Naive thymus-derived CD4-positive, alpha-beta T cell (primary cell): ENCODE measurements at regions not wholly inside any gene's neighbourhood (a gene's known extent, or its start where the extent isn't known, plus 50 kb on each side); places are given as distances from the start of the nearest gene placed in this dataset.

Experiments used
- ATAC-seq: fragments of 150-1000 bp; cut with Tn5 transposase; 2 replicates; pipeline ENCODE4 v1.10.0; 2021; ENCODE audit warnings: mild to moderate bottlenecking, moderate library complexity
- CTCF ChIA-PET: fragments of 350-600 bp; sonication (Branson Sonifier 250); formaldehyde crosslinking; loops from one replicate; lab custom pipeline; 2021; ENCODE audit warnings: antibody characterized with exemption; lab: Charles Lee
- POLR2A ChIA-PET: fragments of 350-600 bp; sonication (Branson Sonifier 250); formaldehyde crosslinking; loops from one replicate; lab custom pipeline; 2021; ENCODE audit warnings: antibody characterized with exemption, inconsistent platforms; lab: Charles Lee
- DNase-seq, 9 donors: peaks; one replicate each; pipeline versions ENCODE4 v3.0.0 to v3.0.0-alpha.2; 2020 to 2022; ENCODE audit warnings: mixed read lengths in 1 of 9
- H3K27ac ChIP-seq: one replicate; pipeline ENCODE4 v1.7.0; 2013; ENCODE audit warnings: mild to moderate bottlenecking, low read depth, low read length, moderate library complexity
- H3K27me3 ChIP-seq, 2 donors: one replicate each; pipeline ENCODE4 v1.7.0; 2013; ENCODE audit warnings: low read length in 2 of 2, mild to moderate bottlenecking in 2 of 2, moderate library complexity in 2 of 2; ENCODE audit not compliant: control insufficient read depth in 2 of 2, insufficient read depth in 2 of 2
- H3K36me3 ChIP-seq, 3 experiments: 1 replicate in 2 of 3; 2 replicates in 1 of 3; pipeline ENCODE4 v1.7.0; 2013; ENCODE audit warnings: low read length in 3 of 3, mild to moderate bottlenecking in 3 of 3, moderate library complexity in 1 of 3; ENCODE audit not compliant: insufficient read depth in 3 of 3, control insufficient read depth in 2 of 3
- H3K4me1 ChIP-seq, 2 donors: one replicate each; pipeline ENCODE4 v1.7.0; 2013; ENCODE audit warnings: low read length in 2 of 2, mild to moderate bottlenecking in 2 of 2, moderate library complexity in 1 of 2; ENCODE audit not compliant: control insufficient read depth in 2 of 2, insufficient read depth in 2 of 2
- H3K4me3 ChIP-seq: 2 replicates; pipeline ENCODE4 v1.7.0; 2013; ENCODE audit warnings: mild to moderate bottlenecking, low read length
- H3K9me3 ChIP-seq, 3 experiments: 1 replicate in 2 of 3; 2 replicates in 1 of 3; pipeline ENCODE4 v1.7.0; 2013; ENCODE audit warnings: low read length in 3 of 3; ENCODE audit not compliant: control insufficient read depth in 2 of 3
- H3K27ac Mint-ChIP-seq, 9 donors: one replicate each; pipeline ENCODE4 v1.8.0; 2020 to 2022; ENCODE audit warnings: mixed read lengths in 9 of 9, mild to moderate bottlenecking in 8 of 9, moderate library complexity in 5 of 9, inconsistent platforms in 2 of 9
- H3K27me3 Mint-ChIP-seq, 5 donors: one replicate each; pipeline ENCODE4 v1.8.0; 2021 to 2022; ENCODE audit warnings: mixed read lengths in 5 of 5, mild to moderate bottlenecking in 1 of 5
- H3K36me3 Mint-ChIP-seq, 5 donors: one replicate each; pipeline ENCODE4 v1.8.0; 2020 to 2022; ENCODE audit warnings: mixed read lengths in 5 of 5, mild to moderate bottlenecking in 3 of 5, inconsistent platforms in 1 of 5
- H3K4me1 Mint-ChIP-seq, 7 donors: one replicate each; pipeline ENCODE4 v1.8.0; 2020 to 2022; ENCODE audit warnings: mixed read lengths in 7 of 7, mild to moderate bottlenecking in 3 of 7, inconsistent platforms in 1 of 7
- H3K4me3 Mint-ChIP-seq, 10 donors: one replicate each; pipeline ENCODE4 v1.8.0; 2020 to 2022; ENCODE audit warnings: mild to moderate bottlenecking in 10 of 10, mixed read lengths in 10 of 10, moderate library complexity in 6 of 10, inconsistent platforms in 2 of 10
- H3K9me3 Mint-ChIP-seq, 11 donors: one replicate each; pipeline ENCODE4 v1.8.0; 2020 to 2022; ENCODE audit warnings: mixed read lengths in 11 of 11, mild to moderate bottlenecking in 4 of 11, inconsistent platforms in 1 of 11, moderate library complexity in 1 of 11
- intact Hi-C, 2 donors: fragments of 100-400 bp; cut with micrococcal nuclease; formaldehyde crosslinking; loops; one replicate each; pipeline ENCODE4 v1.15.1; 2023

- H3K9me3 ChIP-seq: no peaks in the 10 kb centered on the region
- Mint-ChIP-seq H3K4me1 (peaks cover 0 to 6% (median 3%) of the 10 kb centered on the region in 7 donors), H3K9me3 (peaks cover 0 to 4% (median 0%) of the 10 kb centered on the region in 11 donors), H3K27me3 (peaks cover 19 to 27% (median 24%) of the 10 kb centered on the region in 5 donors), H3K4me3 (no peak overlapping the region), H3K36me3 (no peaks in the 10 kb centered on the region), H3K27ac (no peak overlapping the region)
- H3K4me1 ChIP-seq: no peaks in the 10 kb centered on the region
- CTCF ChIA-PET: no interaction called here
- no peaks in the 10 kb centered on the region for H3K27me3 ChIP-seq
- no peak for ATAC-seq
- POLR2A ChIA-PET: no interaction called here
- no peak for DNase-seq
- H3K36me3 ChIP-seq: no peaks in the 10 kb centered on the region
- no peak overlapping the region for H3K27ac ChIP-seq
- no peak overlapping the region for H3K4me3 ChIP-seq
- intact Hi-C loops: no loop called here
These were observed 124.4 kb upstream of the PRMT8 start for GRCh38 chr12:3366451-3367110.

GRCh38 chr12:3367750-3368444, 123.1 kb upstream of the PRMT8 start:
- intact Hi-C loops: no loop called here
- Histone ChIP-seq H3K27ac (no peak overlapping the region), H3K4me3 (no peak overlapping the region), H3K36me3 (no peaks in the 10 kb centered on the region), H3K4me1 (no peaks in the 10 kb centered on the region), H3K9me3 (no peaks in the 10 kb centered on the region), H3K27me3 (no peaks in the 10 kb centered on the region)
- no peak for ATAC-seq
- ChIA-PET POLR2A (no interaction called here), CTCF (no interaction called here)
- Mint-ChIP-seq H3K27me3 (peaks cover 20 to 36% (median 23%) of the 10 kb centered on the region in 5 donors), H3K27ac (no peak overlapping the region), H3K4me3 (no peak overlapping the region), H3K4me1 (peaks cover 0 to 6% (median 3%) of the 10 kb centered on the region in 7 donors), H3K9me3 (peaks cover 0 to 4% (median 0%) of the 10 kb centered on the region in 11 donors), H3K36me3 (no peaks in the 10 kb centered on the region)
- no peak for DNase-seq

- Mint-ChIP-seq H3K36me3 (no peaks in the 10 kb centered on the region), H3K27me3 (peaks cover 0 to 13% (median 4%) of the 10 kb centered on the region in 5 donors), H3K9me3 (no peaks in the 10 kb centered on the region), H3K4me3 (no peak overlapping the region), H3K4me1 (no peaks in the 10 kb centered on the region), H3K27ac (no peak overlapping the region)
- intact Hi-C loops: no loop called here
- ATAC-seq (no peak), DNase-seq (no peak)
- CTCF ChIA-PET: interaction anchor here (0.5 kb wide), 1 partner anchor 13 kb away, joined by 3 read pairs; no protein-coding TSS in a partner anchor
- POLR2A ChIA-PET: no interaction called here
- Histone ChIP-seq H3K27me3 (no peaks in the 10 kb centered on the region), H3K9me3 (no peaks in the 10 kb centered on the region), H3K36me3 (no peaks in the 10 kb centered on the region), H3K4me3 (no peak overlapping the region), H3K4me1 (no peaks in the 10 kb centered on the region), H3K27ac (no peak overlapping the region)
These were observed 120.0 kb upstream of the PRMT8 start for GRCh38 chr12:3371018-3371417.

GRCh38 chr12:3375326-3375725, 115.7 kb upstream of the PRMT8 start:
- no peak for ATAC-seq
- Mint-ChIP-seq H3K27ac (no peak overlapping the region), H3K4me1 (no peaks in the 10 kb centered on the region), H3K36me3 (no peaks in the 10 kb centered on the region), H3K9me3 (peaks cover 0 to 3% (median 0%) of the 10 kb centered on the region in 11 donors), H3K27me3 (peaks cover 3 to 29% (median 10%) of the 10 kb centered on the region in 5 donors), H3K4me3 (no peak overlapping the region)
- no peak overlapping the region for H3K4me3 ChIP-seq
- CTCF ChIA-PET: no interaction called here
- H3K9me3 ChIP-seq: no peaks in the 10 kb centered on the region
- H3K4me1 ChIP-seq: no peaks in the 10 kb centered on the region
- POLR2A ChIA-PET: no interaction called here
- H3K27me3 ChIP-seq: no peaks in the 10 kb centered on the region
- H3K36me3 ChIP-seq: no peaks in the 10 kb centered on the region
- intact Hi-C loops: no loop called here
- DNase-seq: no peak
- no peak overlapping the region for H3K27ac ChIP-seq

GRCh38 chr12:3376779-3377455, 114.1 kb upstream of the PRMT8 start:
- Mint-ChIP-seq H3K36me3 (no peaks in the 10 kb centered on the region), H3K9me3 (peaks cover 0 to 3% (median 0%) of the 10 kb centered on the region in 11 donors), H3K4me1 (no peaks in the 10 kb centered on the region), H3K4me3 (no peak overlapping the region), H3K27me3 (peaks cover 7 to 30% (median 16%) of the 10 kb centered on the region in 5 donors), H3K27ac (no peak overlapping the region)
- no peaks in the 10 kb centered on the region for H3K4me1 ChIP-seq
- no peak overlapping the region for H3K4me3 ChIP-seq
- ChIA-PET POLR2A (no interaction called here), CTCF (interaction anchor here (0.6 kb wide), 1 partner anchor 1509 kb away, joined by 3 read pairs; no protein-coding TSS in a partner anchor)
- intact Hi-C loops: no loop called here
- ATAC-seq (no peak), DNase-seq (no peak)
- H3K27me3 ChIP-seq: no peaks in the 10 kb centered on the region
- H3K27ac ChIP-seq: no peak overlapping the region
- no peaks in the 10 kb centered on the region for H3K9me3 ChIP-seq
- no peaks in the 10 kb centered on the region for H3K36me3 ChIP-seq

- H3K27me3 ChIP-seq: no peaks in the 10 kb centered on the region
- H3K36me3 ChIP-seq: no peaks in the 10 kb centered on the region
- H3K4me3 ChIP-seq: no peak overlapping the region
- H3K4me1 Mint-ChIP-seq: no peaks in the 10 kb centered on the region
- intact Hi-C loops: no loop called here
- ATAC-seq (no peak), DNase-seq (no peak)
- ChIA-PET POLR2A (no interaction called here), CTCF (no interaction called here)
- H3K27ac Mint-ChIP-seq: no peak overlapping the region
- no peaks in the 10 kb centered on the region for H3K4me1 ChIP-seq
- H3K9me3 Mint-ChIP-seq: peaks cover 0 to 3% (median 0%) of the 10 kb centered on the region in 11 donors
- no peaks in the 10 kb centered on the region for H3K9me3 ChIP-seq
- peaks cover 10 to 40% (median 27%) of the 10 kb centered on the region in 5 donors for H3K27me3 Mint-ChIP-seq
- no peak overlapping the region for H3K4me3 Mint-ChIP-seq
- no peaks in the 10 kb centered on the region for H3K36me3 Mint-ChIP-seq
- H3K27ac ChIP-seq: no peak overlapping the region
These were observed 112.3 kb upstream of the PRMT8 start for GRCh38 chr12:3378655-3379054.
